ENCODE measurements at regions not wholly inside any gene's neighbourhood (a gene's known extent, or its start where the extent isn't known, plus 50 kb on each side); places are given as distances from the start of the nearest gene placed in this dataset.

DNA sequence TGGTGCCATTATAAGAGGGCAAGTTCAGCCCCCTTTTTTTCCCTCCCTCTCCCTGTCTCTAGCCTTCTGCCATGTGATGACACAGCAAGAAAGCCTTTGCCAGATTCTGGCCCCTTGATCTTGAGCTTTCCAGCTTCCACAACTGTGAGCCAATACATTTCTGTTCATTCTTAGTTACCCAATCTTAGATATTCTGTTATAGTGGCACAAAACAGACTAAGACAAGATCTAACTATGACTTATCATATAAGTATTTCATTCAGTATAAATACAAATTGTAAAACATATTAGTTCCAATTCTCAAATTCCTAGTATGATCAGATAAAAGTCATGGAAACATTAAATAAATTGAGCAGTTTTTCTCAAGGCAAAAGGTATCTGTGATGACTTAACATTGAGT lies 276.3 kb downstream of the COX7C start:
- ATAC-seq (no peak), DNase-seq (no peak)
- peaks cover 5% of the 10 kb centered on the region for H3K27me3 Mint-ChIP-seq
- H3K4me1 Mint-ChIP-seq, result no peaks in the 10 kb centered on the region
- no peak overlapping the region for H3K4me3 Mint-ChIP-seq
- H3K36me3 Mint-ChIP-seq (ENCODE audit: low read depth), result no peaks in the 10 kb centered on the region
- H3K27ac Mint-ChIP-seq, result no peak overlapping the region
- no peaks in the 10 kb centered on the region for H3K9me3 ChIP-seq (ENCODE audit: control insufficient read depth, low read length, poor library complexity, severe bottlenecking)

- no peak overlapping the region for H3K4me3 Mint-ChIP-seq
- DNase-seq, result no peak
- peaks cover 22% of the 10 kb centered on the region for H3K27me3 Mint-ChIP-seq
- no peaks in the 10 kb centered on the region for H3K9me3 ChIP-seq (ENCODE audit: control insufficient read depth, low read length, poor library complexity, severe bottlenecking)
- ATAC-seq, result no peak
- no peak overlapping the region for H3K27ac Mint-ChIP-seq
- H3K36me3 Mint-ChIP-seq (ENCODE audit: low read depth), result peaks cover 2% of the 10 kb centered on the region
- no peaks in the 10 kb centered on the region for H3K4me1 Mint-ChIP-seq
Measured at GRCh38 chr5:86896916-86897315, 279.2 kb downstream of the COX7C start.

DNA sequence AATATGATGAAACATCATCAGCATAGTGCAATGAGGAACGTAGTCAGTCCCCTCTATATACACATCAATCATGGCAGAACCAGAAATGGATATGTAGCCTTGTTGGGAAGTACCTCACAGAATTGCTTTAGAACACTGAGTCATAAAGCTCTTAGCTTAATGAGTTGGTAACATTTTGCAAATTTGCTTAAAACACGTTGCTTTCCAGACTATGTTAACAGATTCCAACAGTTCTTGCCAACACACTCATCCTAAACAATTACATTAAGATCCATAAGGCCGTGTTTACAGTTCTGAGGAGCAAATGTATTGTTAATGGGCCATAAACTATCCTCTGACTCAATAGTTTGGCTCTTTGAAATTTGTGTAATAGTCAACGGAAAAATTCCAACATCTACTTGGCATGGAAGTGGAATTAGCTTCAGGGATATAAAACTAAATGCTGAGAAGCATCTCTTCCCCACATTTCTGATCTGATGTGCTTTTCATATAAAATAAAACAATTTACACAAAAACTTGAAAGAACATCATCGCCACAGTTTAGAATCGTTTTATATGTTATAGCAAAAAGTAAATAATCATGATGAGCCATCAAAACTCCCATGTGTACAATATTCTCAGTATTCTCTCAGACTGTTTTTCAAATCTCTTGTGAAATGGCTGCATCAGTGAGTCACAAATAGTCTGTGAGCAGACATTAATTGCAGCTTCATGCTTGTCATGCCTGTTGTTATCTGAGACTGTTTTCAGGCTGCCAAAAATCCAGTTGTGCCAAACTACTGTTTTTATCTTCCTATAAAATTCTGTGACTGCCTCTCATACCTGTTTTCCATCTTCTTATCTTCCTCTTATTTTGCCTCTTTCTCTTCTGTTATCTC lies 291.9 kb downstream of the COX7C start:
- Mint-ChIP-seq H3K27me3 (peaks cover 8% of the 10 kb centered on the region), H3K36me3 (ENCODE audit: low read depth) (no peaks in the 10 kb centered on the region), H3K4me3 (no peak overlapping the region), H3K27ac (no peak overlapping the region), H3K4me1 (no peaks in the 10 kb centered on the region)
- no peaks in the 10 kb centered on the region for H3K9me3 ChIP-seq (ENCODE audit: control insufficient read depth, low read length, poor library complexity, severe bottlenecking)
- no peak for ATAC-seq
- DNase-seq, result no peak

DNA sequence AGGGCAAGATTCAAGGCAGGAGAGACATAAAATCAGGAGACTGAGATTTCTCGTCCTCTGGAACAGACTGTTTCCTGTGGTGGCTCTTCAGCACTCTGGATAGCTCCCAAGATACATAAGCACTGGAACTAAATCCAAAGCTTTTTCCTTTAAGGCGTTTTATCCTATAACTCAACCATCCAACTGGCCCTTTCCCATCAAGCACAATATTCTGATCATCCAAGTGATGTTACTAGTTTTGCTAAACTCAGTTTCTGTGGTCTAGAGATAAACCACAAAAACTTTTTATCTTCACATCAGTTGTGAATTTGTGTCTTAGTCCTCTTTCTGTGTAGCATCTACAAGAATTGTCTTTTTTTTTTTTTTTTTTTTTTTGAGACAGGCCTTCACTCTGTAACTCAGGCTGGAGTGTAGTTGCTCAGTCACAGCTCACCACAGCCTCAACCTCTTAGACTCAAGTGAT lies 299.4 kb downstream of the COX7C start:
- no peaks in the 10 kb centered on the region for H3K36me3 Mint-ChIP-seq (ENCODE audit: low read depth)
- H3K4me1 Mint-ChIP-seq, result peaks cover 3% of the 10 kb centered on the region
- no peak for ATAC-seq
- no peaks in the 10 kb centered on the region for H3K27me3 Mint-ChIP-seq
- no peak overlapping the region for H3K4me3 Mint-ChIP-seq
- no peaks in the 10 kb centered on the region for H3K9me3 ChIP-seq (ENCODE audit: control insufficient read depth, low read length, poor library complexity, severe bottlenecking)
- no peak for DNase-seq
- H3K27ac Mint-ChIP-seq, result no peak overlapping the region

DNA sequence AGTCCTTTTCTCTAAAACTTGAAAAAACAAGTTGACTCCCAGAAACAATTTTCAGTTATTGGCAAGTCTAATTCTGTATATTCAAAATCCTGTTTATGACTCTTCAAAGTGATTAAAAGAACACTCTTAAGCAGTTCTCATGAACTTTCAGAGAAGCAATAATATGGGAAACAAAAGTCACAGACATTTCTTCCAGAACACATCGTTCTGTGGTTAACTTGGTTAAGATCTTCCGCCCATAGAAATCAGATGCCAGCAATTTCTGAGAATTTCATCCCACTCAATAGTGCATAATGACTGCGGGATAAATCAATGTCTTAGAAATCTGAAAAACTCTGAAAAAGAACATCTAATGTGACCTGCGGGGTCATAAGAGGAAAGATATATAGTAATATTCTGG lies 300.5 kb downstream of the COX7C start:
- no peak for ATAC-seq
- Mint-ChIP-seq H3K27me3 (no peaks in the 10 kb centered on the region), H3K4me3 (no peak overlapping the region), H3K27ac (no peak overlapping the region), H3K4me1 (peaks cover 3% of the 10 kb centered on the region), H3K36me3 (ENCODE audit: low read depth) (no peaks in the 10 kb centered on the region)
- DNase-seq, result no peak
- H3K9me3 ChIP-seq (ENCODE audit: control insufficient read depth, low read length, poor library complexity, severe bottlenecking), result no peaks in the 10 kb centered on the region

DNA sequence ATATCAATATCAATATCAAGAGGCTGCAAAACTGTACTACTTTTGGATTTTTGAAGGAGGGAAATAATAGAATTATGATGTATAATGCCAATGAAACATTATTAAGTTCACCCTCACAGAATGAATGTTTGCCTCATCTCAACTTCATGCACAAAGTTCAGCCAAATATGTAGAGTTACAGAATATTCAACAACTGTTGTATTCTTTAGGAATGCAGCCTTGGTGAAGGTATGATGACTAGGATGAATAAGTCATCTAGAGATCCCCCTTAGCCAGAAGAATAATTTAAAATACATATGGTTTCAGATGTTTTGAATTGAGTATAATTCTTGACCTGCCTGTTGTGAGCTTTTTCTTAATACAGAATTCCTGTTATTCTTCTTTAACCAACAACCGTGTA lies 308.3 kb downstream of the COX7C start:
- H3K27me3 Mint-ChIP-seq, result peaks cover 38% of the 10 kb centered on the region
- no peak overlapping the region for H3K27ac Mint-ChIP-seq
- no peaks in the 10 kb centered on the region for H3K4me1 Mint-ChIP-seq
- H3K36me3 Mint-ChIP-seq (ENCODE audit: low read depth), result no peaks in the 10 kb centered on the region
- DNase-seq, result no peak
- no peak overlapping the region for H3K4me3 Mint-ChIP-seq
- no peaks in the 10 kb centered on the region for H3K9me3 ChIP-seq (ENCODE audit: control insufficient read depth, low read length, poor library complexity, severe bottlenecking)
- ATAC-seq, result no peak

GRCh38 chr5:86929123-86929766 lies 311.5 kb downstream of the COX7C start:
- no peak for ATAC-seq
- no peaks in the 10 kb centered on the region for H3K36me3 Mint-ChIP-seq (ENCODE audit: low read depth)
- DNase-seq, result no peak
- no peak overlapping the region for H3K4me3 Mint-ChIP-seq
- no peaks in the 10 kb centered on the region for H3K9me3 ChIP-seq (ENCODE audit: control insufficient read depth, low read length, poor library complexity, severe bottlenecking)
- H3K4me1 Mint-ChIP-seq, result no peaks in the 10 kb centered on the region
- H3K27me3 Mint-ChIP-seq, result peaks cover 40% of the 10 kb centered on the region
- no peak overlapping the region for H3K27ac Mint-ChIP-seq

- Mint-ChIP-seq H3K4me1 (no peaks in the 10 kb centered on the region), H3K4me3 (no peak overlapping the region), H3K36me3 (ENCODE audit: low read depth) (peaks cover 2% of the 10 kb centered on the region), H3K27ac (no peak overlapping the region), H3K27me3 (peaks cover 18% of the 10 kb centered on the region)
- no peaks in the 10 kb centered on the region for H3K9me3 ChIP-seq (ENCODE audit: control insufficient read depth, low read length, poor library complexity, severe bottlenecking)
- DNase-seq (no peak), ATAC-seq (no peak)
Measured at GRCh38 chr5:86951761-86952160, 315.9 kb upstream of the RASA1 start.

GRCh38 chr5:86964889-86965288 lies 302.8 kb upstream of the RASA1 start:
- H3K4me3 Mint-ChIP-seq, result no peak overlapping the region
- DNase-seq (no peak), ATAC-seq (no peak)
- H3K27me3 Mint-ChIP-seq, result peaks cover 10% of the 10 kb centered on the region
- H3K27ac Mint-ChIP-seq, result no peak overlapping the region
- H3K4me1 Mint-ChIP-seq, result peaks cover 8% of the 10 kb centered on the region
- H3K36me3 Mint-ChIP-seq (ENCODE audit: low read depth), result peaks cover 2% of the 10 kb centered on the region
- no peaks in the 10 kb centered on the region for H3K9me3 ChIP-seq (ENCODE audit: control insufficient read depth, low read length, poor library complexity, severe bottlenecking)

- DNase-seq (no peak), ATAC-seq (no peak)
- no peak overlapping the region for H3K27ac Mint-ChIP-seq
- H3K9me3 ChIP-seq (ENCODE audit: control insufficient read depth, low read length, poor library complexity, severe bottlenecking), result no peaks in the 10 kb centered on the region
- H3K27me3 Mint-ChIP-seq, result peaks cover 30% of the 10 kb centered on the region
- peaks cover 14% of the 10 kb centered on the region for H3K4me1 Mint-ChIP-seq
- peaks cover 2% of the 10 kb centered on the region for H3K36me3 Mint-ChIP-seq (ENCODE audit: low read depth)
- H3K4me3 Mint-ChIP-seq, result no peak overlapping the region
Measured at GRCh38 chr5:86968301-86968753, 299.4 kb upstream of the RASA1 start.

DNA sequence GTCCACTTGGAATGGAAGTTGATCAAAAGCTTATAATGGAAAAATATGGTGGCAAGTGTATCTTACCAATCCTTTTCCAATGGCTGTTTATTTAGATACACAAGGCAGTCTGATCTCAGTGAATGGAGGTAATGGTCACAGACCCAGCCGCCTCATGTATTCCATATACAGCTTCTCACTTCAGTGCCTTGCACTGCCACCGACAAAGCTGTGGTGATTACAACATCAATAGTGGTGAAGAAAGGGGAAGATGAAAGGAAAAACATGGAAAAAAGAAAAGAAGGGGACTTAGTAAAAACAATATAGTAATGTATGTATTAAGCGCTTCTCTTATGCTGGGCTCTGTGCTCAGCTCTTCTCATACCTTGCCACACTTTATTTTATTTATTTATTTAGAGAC lies 297.3 kb upstream of the RASA1 start:
- Mint-ChIP-seq H3K36me3 (ENCODE audit: low read depth) (peaks cover 2% of the 10 kb centered on the region), H3K27ac (no peak overlapping the region)
- ATAC-seq, result no peak

GRCh38 chr5:86971034-86971571 lies 296.6 kb upstream of the RASA1 start:
- no peak overlapping the region for H3K27ac Mint-ChIP-seq
- H3K4me3 Mint-ChIP-seq, result no peak overlapping the region
- H3K36me3 Mint-ChIP-seq (ENCODE audit: low read depth), result peaks cover 2% of the 10 kb centered on the region
- DNase-seq (no peak), ATAC-seq (peak; percentile 50)
- H3K27me3 Mint-ChIP-seq, result peaks cover 37% of the 10 kb centered on the region
- no peaks in the 10 kb centered on the region for H3K9me3 ChIP-seq (ENCODE audit: control insufficient read depth, low read length, poor library complexity, severe bottlenecking)
- peaks cover 14% of the 10 kb centered on the region for H3K4me1 Mint-ChIP-seq

More for the DNA sequence above, 297.3 kb upstream of the RASA1 start:
- H3K4me1 Mint-ChIP-seq, result peaks cover 14% of the 10 kb centered on the region
- H3K9me3 ChIP-seq (ENCODE audit: control insufficient read depth, low read length, poor library complexity, severe bottlenecking), result no peaks in the 10 kb centered on the region
- no peak overlapping the region for H3K4me3 Mint-ChIP-seq
- no peak for DNase-seq
- peaks cover 33% of the 10 kb centered on the region for H3K27me3 Mint-ChIP-seq

GRCh38 chr5:86974955-86975354 lies 292.7 kb upstream of the RASA1 start:
- H3K4me3 Mint-ChIP-seq, result no peak overlapping the region
- H3K4me1 Mint-ChIP-seq, result peaks cover 11% of the 10 kb centered on the region
- H3K27me3 Mint-ChIP-seq, result peaks cover 45% of the 10 kb centered on the region
- no peaks in the 10 kb centered on the region for H3K36me3 Mint-ChIP-seq (ENCODE audit: low read depth)
- H3K27ac Mint-ChIP-seq, result no peak overlapping the region
- DNase-seq (no peak), ATAC-seq (no peak)
- H3K9me3 ChIP-seq (ENCODE audit: control insufficient read depth, low read length, poor library complexity, severe bottlenecking), result no peaks in the 10 kb centered on the region

Data from T-helper 17 cell (primary cell).